ENCODE measurements at regions not wholly inside any gene's neighbourhood (a gene's known extent, or its start where the extent isn't known, plus 50 kb on each side); places are given as distances from the start of the nearest gene placed in this dataset.
"Not testable (repeated sequence)": the region's sequence is repeated elsewhere in the genome, so short reads cannot be mapped to it uniquely, and the experiment has no call there.

GRCh38 chr4:146124023-146124680, 51.4 kb upstream of the LSM6 start:
- DNase-seq (ENCODE audit: low spot score), result no peak

DNA sequence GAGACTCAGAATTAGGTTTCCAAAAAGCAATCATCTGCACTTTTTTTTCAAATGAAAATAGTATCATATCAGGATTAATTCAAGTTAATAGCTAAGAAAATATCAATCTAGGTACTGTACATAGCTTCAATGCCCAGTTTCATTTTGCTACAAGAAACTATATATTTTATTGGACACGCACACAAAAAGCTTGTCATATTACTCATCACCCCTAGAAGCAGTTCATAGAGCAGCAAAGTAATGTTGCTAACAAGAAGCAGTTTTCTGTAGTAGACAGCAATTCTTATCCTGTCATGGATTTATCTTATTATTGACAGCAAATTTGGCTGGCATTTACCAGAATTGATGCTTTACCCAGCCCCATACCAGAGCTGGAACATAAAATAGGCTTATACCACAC, 52.3 kb upstream of the LSM6 start:
- no peak for DNase-seq (ENCODE audit: low spot score)

DNA sequence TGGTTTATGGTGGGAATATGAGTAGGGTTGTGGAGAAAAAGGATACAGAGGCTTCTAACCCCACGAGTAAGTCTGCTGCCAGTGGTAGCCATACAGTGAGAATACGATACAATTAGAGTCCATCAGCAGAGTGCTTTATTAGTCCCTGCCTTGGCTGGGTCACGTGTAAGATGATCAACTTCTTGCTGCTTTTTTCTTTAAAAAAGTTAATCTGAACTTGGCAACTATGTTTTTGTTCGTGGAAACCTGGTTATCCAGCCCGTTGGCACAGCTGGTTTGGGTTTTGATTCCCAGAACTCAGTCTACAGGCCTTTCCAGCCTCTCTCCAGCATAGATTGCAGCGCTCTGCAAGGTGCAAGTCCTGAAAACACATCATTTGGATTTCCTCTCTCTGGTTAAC, 53.1 kb upstream of the LSM6 start:
- DNase-seq (ENCODE audit: low spot score), result no peak

- no peak for DNase-seq (ENCODE audit: low spot score)
Measured at GRCh38 chr4:146121757-146122156, 53.8 kb upstream of the LSM6 start.

GRCh38 chr4:146119845-146120404, 55.6 kb upstream of the LSM6 start:
- DNase-seq (ENCODE audit: low spot score), result no peak

DNA sequence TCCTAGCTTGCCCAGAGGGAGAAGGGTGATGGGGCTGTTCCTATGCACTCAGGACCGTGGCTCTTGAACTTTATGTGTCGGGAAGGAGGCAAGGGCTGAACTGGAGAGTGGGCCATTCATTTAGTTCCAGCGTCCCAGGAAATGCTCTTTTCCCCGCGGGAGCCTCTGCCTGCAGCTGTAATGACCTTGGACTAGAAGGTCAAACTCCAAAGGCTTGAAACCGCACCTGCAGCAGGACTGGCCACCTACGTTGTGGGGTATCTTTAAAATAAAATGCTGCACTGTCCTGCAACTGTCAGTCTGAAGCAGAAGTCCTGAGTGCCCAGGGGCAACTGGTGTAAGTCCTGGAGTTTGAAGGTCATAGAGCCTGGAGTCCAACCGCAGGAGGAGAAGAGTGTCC, 61.5 kb upstream of the LSM6 start:
- DNase-seq (ENCODE audit: low spot score), result no peak

DNA sequence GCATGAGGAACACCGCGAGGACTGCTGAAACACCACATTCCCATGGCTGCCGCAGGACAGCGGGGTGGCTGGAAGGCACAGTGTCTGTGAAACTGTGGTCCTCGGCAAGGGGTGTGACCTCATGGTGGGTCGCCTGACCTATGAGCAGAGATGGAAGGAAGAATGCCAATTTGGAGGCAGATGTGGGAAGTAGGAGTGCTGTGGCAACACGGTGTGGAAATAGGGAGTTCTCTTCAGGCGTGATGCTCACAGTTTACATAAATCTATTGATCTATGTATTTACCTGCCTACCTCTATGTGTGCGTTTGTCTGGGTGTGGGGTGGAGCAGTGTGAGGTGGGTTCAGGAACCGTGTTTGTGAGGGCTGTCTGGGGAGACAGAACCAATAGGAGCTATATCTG, 62.3 kb upstream of the LSM6 start:
- DNase-seq (ENCODE audit: low spot score), result no peak

- DNase-seq (ENCODE audit: low spot score), result no peak
Measured at GRCh38 chr4:146112389-146112788, 63.1 kb upstream of the LSM6 start.

GRCh38 chr4:146110871-146111485, 64.5 kb upstream of the LSM6 start:
- DNase-seq (ENCODE audit: low spot score), result no peak

DNA sequence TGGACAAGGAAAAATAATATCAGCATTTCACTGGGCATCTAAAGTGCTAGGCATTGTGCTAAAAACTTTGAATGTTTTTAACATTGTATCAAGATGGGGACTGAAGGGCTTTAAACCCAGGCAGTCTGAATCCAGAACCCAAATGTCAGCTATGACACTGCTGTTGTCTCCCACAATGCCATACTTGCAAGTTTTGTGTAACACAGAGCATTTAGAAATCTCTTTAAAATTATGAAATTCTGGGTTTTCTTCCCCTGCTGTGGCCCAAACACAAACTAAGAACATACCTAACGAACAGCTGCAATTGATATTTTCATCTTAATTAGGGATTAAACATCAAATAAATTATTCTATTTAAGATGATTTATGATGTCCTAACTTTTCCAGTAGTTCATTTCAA, 66.8 kb upstream of the LSM6 start:
- no peak for DNase-seq (ENCODE audit: low spot score)

DNA sequence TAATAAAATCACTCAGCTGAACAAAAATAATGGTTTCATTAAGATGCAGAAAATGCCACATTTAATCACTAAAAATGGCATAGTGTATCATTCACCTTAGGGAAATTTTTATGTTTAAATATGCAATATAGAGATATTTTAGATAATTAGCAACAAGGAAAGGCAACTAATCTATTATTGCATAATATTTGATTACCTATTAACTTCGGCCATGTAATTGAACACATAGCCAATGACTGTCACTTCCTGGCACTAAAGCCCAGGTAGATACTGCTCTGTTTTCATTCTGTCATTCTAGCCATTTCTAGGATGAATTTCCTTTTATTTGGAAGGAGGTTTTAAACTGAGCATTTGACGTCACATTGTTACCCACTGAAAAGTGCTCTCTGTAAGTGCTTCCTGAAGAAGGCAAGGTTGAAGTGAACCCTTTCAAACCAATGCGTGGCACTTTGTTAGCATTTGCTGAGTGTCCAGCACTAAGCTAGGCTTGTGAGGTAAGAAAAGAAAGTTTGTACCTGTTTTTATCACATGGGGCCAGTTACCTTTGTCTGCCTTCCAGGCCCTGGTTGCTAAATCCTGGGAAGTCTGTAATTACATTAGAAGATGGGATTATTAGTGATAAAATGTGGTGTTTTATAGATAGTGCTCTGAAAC, 67.8 kb upstream of the LSM6 start:
- DNase-seq (ENCODE audit: low spot score), result no peak

DNA sequence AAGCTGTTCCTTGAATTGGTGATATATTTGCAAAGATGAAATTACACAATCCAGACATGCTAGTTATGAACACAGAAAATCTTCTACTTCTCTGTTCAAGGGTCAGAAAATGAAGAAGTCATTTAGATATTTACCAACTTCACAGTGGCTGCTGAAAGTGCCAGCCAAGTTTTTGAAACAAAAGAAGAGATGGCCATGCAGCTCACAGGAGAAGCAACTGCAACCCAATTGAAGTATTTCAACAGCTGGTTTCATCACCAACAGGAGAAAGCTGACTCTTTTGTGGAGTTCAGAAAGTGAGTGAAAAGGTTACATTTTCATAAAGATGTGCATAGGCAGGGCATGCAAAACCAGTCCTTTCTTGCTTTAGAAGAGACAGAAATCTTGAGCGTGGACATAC, 70.1 kb upstream of the LSM6 start:
- DNase-seq (ENCODE audit: low spot score), result no peak

DNA sequence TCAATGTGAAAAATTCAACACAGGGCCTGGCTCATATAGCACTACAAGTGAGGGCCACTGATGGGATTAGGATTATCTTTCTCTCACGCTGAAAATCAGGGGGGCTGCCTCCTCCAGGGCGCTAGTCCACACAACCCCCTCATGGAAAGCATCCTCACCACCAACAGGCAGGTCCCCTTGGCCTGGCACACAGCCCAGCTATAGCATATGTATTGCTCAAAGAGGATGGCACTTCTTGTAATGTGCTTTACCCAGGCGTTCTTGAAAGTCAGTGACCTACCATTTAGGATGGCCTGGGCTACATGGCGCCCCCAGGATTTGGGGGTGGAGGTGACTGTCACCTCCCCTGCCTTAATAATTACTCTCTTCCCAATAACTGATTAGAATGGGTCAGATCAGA, 71.0 kb upstream of the LSM6 start:
- no peak for DNase-seq (ENCODE audit: low spot score)

- not testable (repeated sequence) for DNase-seq (ENCODE audit: low spot score)
Measured at GRCh38 chr4:146104052-146104451, 71.5 kb upstream of the LSM6 start.

- DNase-seq (ENCODE audit: low spot score), result no peak
Measured at GRCh38 chr4:146099585-146099984, 75.9 kb upstream of the LSM6 start.

DNA sequence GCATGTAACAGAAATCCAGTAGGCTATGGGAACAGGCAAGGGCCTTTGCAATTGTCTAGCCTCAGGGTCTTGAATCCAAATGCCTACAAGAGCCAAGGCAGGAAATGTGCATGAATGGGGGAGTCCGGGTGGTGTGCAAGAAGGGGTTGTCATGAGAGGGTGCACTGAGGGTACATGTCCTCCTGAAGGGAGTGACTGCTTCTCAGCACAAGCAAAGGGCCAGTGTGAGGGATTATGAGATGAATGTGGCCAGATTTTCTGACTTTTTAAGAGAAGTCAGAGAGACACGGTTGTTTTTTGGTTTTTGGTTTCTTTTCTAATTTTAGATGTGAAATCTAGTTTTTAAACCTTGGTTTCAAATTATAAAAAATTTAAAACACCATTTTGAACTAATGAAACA, 76.5 kb upstream of the LSM6 start:
- no peak for DNase-seq (ENCODE audit: low spot score)

- no peak for DNase-seq (ENCODE audit: low spot score)
Measured at GRCh38 chr4:146098397-146098796, 77.1 kb upstream of the LSM6 start.

DNA sequence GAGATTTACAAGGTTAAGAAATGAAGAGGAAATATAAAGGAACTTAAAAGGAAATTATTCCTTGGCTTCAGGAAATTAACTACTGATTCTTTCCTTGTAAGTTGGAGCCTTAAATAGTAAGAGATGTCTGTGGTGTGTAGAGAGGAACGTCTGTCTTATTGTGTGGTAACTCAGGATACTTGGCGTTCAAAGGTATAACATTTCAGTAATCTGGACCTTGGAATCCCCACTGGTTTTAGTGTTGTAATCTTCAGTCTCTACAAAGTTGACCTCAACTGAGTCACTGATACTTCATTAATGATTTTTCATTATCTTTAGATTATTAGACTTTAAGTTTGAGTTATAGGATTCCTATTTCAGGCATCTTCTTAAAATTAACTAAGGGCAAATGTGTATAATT, 79.1 kb upstream of the LSM6 start:
- no peak for DNase-seq (ENCODE audit: low spot score)

- no peak for DNase-seq (ENCODE audit: low spot score)
Measured at GRCh38 chr4:146095860-146096259, 79.7 kb upstream of the LSM6 start.

GRCh38 chr4:146095091-146095690, 80.3 kb upstream of the LSM6 start:
- DNase-seq (ENCODE audit: low spot score), result peak; percentile 39

DNA sequence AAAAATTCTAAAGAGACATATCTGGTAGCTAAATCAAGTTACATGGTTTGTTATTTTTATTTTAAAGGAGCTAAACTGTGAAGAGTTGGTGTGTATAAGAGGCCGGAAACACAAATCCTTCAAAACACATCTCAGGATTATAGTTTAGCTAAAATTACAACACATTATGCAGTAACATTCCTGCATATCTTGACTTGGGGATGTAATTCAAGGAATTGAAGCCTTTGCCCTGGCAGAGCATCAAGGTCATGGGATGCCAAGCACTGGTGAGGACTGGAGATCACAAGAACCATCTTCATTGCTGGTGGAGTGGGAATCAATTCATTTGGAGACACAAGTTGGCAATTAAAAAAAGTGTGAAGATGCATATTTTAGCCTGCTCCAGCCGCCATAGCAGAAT, 86.8 kb upstream of the LSM6 start:
- DNase-seq (ENCODE audit: low spot score), result no peak

- no peak for DNase-seq (ENCODE audit: low spot score)
Measured at GRCh38 chr4:146087856-146088255, 87.7 kb upstream of the LSM6 start.

- no peak for DNase-seq (ENCODE audit: low spot score)
Measured at GRCh38 chr4:146076081-146076480, 99.4 kb upstream of the LSM6 start.
